ENCODE measurements at regions not wholly inside any gene's neighbourhood (a gene's known extent, or its start where the extent isn't known, plus 50 kb on each side); places are given as distances from the start of the nearest gene placed in this dataset.

DNA sequence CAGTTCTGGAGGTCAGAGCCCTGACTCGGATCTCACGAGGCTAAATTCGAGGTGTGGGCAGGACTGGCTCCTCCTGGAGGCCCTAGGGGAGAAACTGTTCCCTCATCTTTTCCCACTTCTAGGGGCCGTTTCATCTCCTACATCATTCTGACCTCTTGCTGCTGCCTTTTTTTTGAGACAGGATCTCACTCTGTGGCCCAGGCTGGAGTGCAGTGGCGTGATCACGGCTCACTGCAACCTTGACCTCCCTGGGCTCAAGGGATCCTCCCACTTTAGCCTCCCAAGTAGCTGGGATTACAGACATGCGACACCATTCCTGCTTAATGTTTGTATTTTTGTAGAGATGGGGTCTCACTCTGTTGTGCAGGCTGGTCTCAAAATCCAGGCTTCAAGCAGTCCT lies 244.1 kb upstream of the GSE1 start:
- no peaks in the 10 kb centered on the region for H3K23me2 ChIP-seq (ENCODE audit: insufficient read length, low read depth, low read length, poor library complexity, severe bottlenecking)
- H2BK20ac ChIP-seq (ENCODE audit: low read depth, low read length, poor library complexity, severe bottlenecking) = no peak overlapping the region
- H2BK15ac ChIP-seq (ENCODE audit: low read depth, low read length) = no peak overlapping the region
- Mint-ChIP-seq H3K27me3 (ENCODE audit: low read depth) (peaks cover 57% of the 10 kb centered on the region), H3K9me3 (peaks cover 0 to 3% of the 10 kb centered on the region in 2 experiments; a peak in 4 of 5 replicates), H3K4me3 (no peak overlapping the region), H3K4me1 (peaks cover 23 to 24% of the 10 kb centered on the region in 2 experiments), H3K36me3 (ENCODE audit: insufficient read depth in 1 of 3, low read depth in 3 of 3) (peaks cover 0 to 6% (median 2%) of the 10 kb centered on the region in 3 experiments; a peak in 2 of 7 replicates), H3K27ac (no peak overlapping the region)
- no peak overlapping the region for H3K4me2 ChIP-seq (ENCODE audit: insufficient read depth, insufficient read length, low read length)
- no peak overlapping the region for H3K14ac ChIP-seq (ENCODE audit: insufficient read depth, low read length)
- no peaks in the 10 kb centered on the region for H4K20me1 ChIP-seq (ENCODE audit: control insufficient read depth, insufficient read depth, insufficient read length)
- no peak overlapping the region for H2AK5ac ChIP-seq (ENCODE audit: insufficient read length, low read length)
- no peak overlapping the region for H3K23ac ChIP-seq (ENCODE audit: insufficient read length, low read depth, low read length)
- WGBS (ENCODE audit: extremely low coverage, insufficient read length, low lambda C conversion rate) = no CpG with 5 or more reads among the region's 7 CpGs
- no peak overlapping the region for H3K18ac ChIP-seq (ENCODE audit: insufficient read length, low read depth, low read length)
- no peak overlapping the region for H2BK12ac ChIP-seq (ENCODE audit: insufficient read length, low read depth, low read length)
- no peak overlapping the region for H2AFZ ChIP-seq (ENCODE audit: low read length)
- H3K27ac ChIP-seq (ENCODE audit: insufficient read length, low read depth, low read length) = no peak overlapping the region
- H4K91ac ChIP-seq (ENCODE audit: insufficient read length, low read depth, low read length) = no peak overlapping the region
- H3K27me3 ChIP-seq (ENCODE audit: insufficient read depth, low read length) = no peaks in the 10 kb centered on the region; the same call in 1 of the 2 replicates
- TF ChIP-seq, protein P1, sequence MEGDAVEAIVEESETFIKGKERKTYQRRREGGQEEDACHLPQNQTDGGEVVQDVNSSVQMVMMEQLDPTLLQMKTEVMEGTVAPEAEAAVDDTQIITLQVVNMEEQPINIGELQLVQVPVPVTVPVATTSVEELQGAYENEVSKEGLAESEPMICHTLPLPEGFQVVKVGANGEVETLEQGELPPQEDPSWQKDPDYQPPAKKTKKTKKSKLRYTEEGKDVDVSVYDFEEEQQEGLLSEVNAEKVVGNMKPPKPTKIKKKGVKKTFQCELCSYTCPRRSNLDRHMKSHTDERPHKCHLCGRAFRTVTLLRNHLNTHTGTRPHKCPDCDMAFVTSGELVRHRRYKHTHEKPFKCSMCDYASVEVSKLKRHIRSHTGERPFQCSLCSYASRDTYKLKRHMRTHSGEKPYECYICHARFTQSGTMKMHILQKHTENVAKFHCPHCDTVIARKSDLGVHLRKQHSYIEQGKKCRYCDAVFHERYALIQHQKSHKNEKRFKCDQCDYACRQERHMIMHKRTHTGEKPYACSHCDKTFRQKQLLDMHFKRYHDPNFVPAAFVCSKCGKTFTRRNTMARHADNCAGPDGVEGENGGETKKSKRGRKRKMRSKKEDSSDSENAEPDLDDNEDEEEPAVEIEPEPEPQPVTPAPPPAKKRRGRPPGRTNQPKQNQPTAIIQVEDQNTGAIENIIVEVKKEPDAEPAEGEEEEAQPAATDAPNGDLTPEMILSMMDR (conservative IDR thresholded peaks at IDR 0.05) = no peak
- H3K4ac ChIP-seq (ENCODE audit: low read depth, low read length) = no peak overlapping the region
- no peak overlapping the region for H4K8ac ChIP-seq (replicated peaks; ENCODE audit: insufficient read length, low read depth, low read length)
- DNase-seq = no peak
- H3K79me1 ChIP-seq (ENCODE audit: insufficient read depth, low read depth, low read length, poor library complexity, severe bottlenecking) = no peaks in the 10 kb centered on the region
- no peak overlapping the region for H3K9ac ChIP-seq (ENCODE audit: extremely low read depth, insufficient read length, low read length)
- no peaks in the 10 kb centered on the region for H3K9me3 ChIP-seq (ENCODE audit: control insufficient read depth, low read depth, low read length)
- H3K79me2 ChIP-seq (ENCODE audit: insufficient read depth, low read length) = no peaks in the 10 kb centered on the region; the same call in 1 of the 2 replicates
- 0 out of 2 replicates have a peak, but pooled peaks cover 4% of the 10 kb centered on the region for H3K4me1 ChIP-seq (ENCODE audit: insufficient read depth, low read length)
- no peak overlapping the region for H2BK5ac ChIP-seq (ENCODE audit: insufficient read length, low read length)
- no peak overlapping the region for H3K56ac ChIP-seq (ENCODE audit: insufficient read length, low read depth, low read length)
- H3T11ph ChIP-seq (ENCODE audit: low read length) = no peak overlapping the region
- H2BK120ac ChIP-seq (ENCODE audit: low read depth, low read length, poor library complexity, severe bottlenecking) = no peak overlapping the region
- no peak overlapping the region for H4K5ac ChIP-seq (ENCODE audit: insufficient read length, low read depth, low read length)

Measured in H9 (cell line).